Amniotic stem cell (primary cell): ENCODE measurements at regions not wholly inside any gene's neighbourhood (a gene's known extent, or its start where the extent isn't known, plus 50 kb on each side); places are given as distances from the start of the nearest gene placed in this dataset.
"Not testable (repeated sequence)": the region's sequence is repeated elsewhere in the genome, so short reads cannot be mapped to it uniquely, and the experiment has no call there.

Experiments used
- DNase-seq: peaks from one replicate; lab custom pipeline; 2025; lab: John Stamatoyannopoulos, UW

DNA sequence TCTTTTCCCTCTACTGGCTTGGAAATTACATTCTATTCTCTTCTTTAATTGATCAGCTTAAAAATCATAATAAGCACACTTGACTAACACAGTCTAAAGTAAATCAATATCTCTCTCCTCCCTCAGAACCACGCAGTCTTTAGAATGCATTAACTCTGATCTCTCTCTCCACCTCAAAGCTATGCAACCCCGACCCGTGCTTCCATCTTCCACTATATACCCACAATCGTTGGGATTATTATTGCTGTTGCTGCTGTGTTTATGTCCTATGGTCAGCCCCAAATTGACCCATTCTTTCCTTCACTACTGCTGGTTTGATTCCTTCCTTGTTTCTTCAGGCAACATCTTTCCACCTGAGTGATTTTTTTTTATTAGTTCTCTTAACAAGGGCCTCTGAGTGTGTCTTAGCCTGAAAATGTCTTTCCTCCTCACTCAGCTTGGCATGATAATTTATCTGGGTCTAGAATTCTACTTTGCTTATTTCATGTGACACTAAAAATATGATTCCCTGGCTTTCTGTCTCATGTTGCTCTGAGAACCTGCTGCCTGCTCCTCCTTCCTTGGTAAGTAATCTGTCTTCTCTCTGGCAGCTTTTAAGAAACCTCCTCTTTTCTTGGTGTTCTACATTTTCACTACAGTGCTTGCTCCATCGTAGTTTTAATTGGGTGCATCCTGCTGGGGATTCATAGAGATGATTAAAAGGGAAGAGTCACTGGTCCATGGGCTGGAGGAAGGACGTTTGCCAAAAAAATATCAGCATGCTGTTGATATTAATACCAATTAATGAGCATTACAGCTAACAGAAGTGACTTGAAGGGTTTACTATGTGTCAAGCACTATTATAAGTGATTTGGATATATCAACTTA lies 472.2 kb downstream of the MATN1 start:
- DNase-seq, result no peak

DNA sequence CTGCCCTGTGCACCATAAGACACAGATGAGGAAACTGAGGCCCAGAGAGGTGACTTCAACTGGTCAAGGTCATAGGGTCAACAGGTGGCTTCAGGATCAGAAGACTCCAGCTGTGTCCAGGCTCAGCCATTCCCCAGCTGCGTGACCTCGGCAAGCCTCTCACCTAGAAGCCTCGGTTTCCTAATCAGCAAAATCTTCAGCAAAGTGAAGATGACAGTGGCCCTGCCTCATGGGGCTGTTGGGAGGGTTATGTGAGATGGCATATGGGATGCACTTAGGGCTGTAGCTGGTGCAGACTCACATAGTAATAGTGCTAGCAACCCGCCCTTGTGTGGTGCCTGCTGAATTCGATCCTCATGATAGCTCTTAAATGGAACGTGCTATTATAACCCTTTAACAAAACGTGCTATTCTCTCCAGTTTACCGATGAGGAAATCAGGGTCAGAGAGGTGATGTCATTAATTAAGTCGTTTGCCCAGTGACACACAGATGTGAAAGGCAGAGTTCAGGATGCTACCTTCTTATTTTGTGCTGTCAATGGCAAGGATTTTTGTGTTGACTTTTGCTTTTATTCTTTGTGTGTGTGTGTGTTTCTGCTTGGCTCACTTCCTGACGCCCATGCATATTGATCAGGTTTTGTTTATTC lies 472.9 kb downstream of the MATN1 start:
- DNase-seq, result no peak

GRCh38 chr1:30249446-30250337 lies 473.7 kb downstream of the MATN1 start:
- DNase-seq, result no peak

DNA sequence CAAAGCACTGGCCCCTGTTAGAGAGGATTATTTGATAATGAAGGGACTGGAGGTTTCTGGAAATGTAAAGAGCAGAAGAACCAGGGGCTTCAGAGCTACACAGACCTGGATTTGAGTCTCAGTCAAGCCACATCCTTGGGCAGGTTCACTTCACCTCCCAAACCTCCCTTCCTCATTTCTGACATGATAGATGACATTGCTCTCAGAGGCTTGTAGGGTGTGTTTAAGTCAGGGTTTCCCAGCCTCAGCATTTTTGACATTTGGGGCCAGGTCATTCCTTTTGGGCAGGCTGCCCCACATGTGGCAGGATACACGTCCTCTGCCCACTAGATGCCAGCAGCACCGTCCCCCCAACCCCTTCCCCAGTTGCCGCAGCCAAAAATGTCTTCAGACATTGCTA lies 474.6 kb downstream of the MATN1 start:
- no peak for DNase-seq

DNA sequence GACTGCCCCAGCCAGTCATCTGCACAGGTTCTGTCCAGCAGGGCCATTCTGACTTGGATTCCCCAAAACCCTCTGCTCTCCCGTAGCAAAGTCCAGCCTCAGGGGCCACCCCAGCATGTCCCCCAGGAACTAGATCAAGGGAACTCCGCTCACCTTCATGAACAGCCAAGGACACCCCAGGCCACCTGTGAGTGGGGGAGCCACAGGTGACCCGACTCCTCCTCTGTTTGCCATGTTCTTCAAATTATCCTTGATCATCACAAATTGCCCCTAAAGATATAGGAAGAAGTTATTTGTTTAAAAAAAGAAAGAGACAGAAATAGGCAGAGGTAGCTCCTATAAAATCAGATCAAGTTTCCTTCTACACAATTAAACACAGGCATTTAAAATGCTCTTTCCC lies 475.0 kb downstream of the MATN1 start:
- no peak for DNase-seq

DNA sequence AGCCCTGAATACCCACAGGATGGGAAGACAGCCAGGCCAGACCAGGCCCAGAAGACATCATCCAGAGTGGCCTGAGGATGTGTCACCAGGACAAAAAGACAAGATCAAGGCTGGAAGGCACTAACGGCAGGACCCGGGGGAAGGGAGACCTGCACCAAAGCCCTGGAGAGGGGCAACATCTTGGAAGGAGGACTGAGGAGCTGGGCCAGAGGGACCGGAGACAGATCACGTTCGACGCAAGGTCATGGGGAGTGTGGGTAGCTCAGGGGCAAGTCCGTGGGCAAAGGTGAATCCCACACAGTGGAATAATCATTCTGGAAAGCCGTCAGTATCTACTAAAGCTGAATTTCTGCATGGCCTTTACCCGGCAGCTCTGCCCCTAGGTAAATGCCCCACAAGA lies 478.6 kb downstream of the MATN1 start:
- DNase-seq, result no peak

DNA sequence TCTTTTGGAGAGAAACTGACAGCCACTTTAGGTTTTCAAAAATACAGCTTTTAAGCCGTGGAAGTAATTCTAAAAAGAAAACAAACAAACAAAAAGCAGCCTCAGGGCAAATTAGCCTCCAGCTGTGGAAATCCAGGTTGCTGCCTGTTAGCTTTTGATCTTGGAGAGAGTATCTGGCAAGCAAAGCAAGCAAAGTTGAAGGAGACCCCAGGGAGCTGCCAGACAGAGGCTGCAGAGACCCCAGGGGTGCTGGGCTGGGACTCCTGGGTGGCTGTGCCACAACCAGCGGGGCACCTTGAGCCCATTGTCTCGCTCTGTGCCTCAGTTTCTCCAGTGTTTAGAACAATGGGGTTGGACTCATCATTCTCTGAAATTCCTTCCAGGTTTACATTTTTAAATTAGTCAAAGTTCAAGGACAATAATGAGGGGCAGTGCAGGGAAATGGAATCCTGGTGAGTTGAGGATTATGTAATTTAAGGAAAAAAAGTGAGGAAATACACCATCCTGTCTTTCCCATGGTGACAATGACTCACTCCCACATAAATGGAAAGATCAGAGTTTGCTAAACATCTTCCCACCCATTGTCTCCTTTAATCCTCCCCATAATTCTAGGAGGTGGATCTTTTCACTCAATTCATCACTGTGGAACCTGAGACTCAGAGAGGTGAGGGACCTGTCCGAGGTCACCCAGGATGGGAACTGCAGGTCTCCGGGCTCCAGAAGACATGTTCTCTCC lies 480.5 kb downstream of the MATN1 start:
- DNase-seq, result no peak

GRCh38 chr1:30242168-30242567 lies 481.2 kb downstream of the MATN1 start:
- no peak for DNase-seq

GRCh38 chr1:30241681-30242080 lies 481.7 kb downstream of the MATN1 start:
- DNase-seq, result no peak

- DNase-seq, result no peak
These were observed 489.3 kb downstream of the MATN1 start for GRCh38 chr1:30234091-30234490.

- DNase-seq, result no peak
These were observed 491.0 kb downstream of the MATN1 start for GRCh38 chr1:30232288-30232899.

- DNase-seq, result no peak
These were observed 493.4 kb downstream of the MATN1 start for GRCh38 chr1:30229960-30230359.

GRCh38 chr1:30229557-30229956 lies 493.8 kb downstream of the MATN1 start:
- DNase-seq, result no peak

DNA sequence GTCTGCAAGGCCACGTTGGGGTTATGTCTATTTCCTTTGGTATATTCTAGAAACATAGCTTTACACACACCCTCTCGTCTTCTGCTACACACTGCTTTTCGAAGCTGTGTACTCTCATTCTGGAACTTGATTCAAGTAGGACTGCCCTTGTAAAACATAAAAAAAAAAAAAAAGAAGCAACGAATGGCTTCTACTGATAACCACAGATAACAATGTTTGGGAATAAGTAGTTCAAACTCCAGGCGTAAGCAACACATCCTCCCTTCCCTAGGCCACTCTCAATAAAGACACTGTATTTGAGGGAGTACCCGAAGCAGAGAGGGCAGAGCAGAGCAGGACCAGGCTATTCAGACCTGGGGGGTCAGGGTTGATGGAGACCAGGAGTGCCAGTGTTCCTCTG lies 496.7 kb downstream of the MATN1 start:
- no peak for DNase-seq

- no peak for DNase-seq
These were observed 498.0 kb downstream of the MATN1 start for GRCh38 chr1:30225357-30225756.

DNA sequence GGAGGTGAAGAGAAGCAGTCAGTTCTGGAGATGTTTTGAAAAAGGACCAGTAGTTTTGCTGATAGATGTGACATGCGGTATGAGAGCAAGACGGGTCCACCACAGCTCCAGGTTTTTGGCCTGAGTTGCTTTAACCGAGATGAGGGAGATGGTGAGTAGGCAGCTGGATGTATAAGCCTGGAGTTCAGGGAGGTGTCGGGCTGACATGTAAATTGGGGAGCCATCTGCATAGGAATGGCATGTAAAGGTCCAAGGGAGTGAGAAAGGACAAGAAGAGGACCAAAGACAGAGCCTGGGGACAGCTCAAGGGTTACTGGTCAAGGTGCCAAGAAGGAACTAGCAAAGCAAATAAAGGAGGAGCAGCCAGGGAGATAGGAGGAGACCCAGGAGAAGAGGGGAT lies 503.7 kb downstream of the MATN1 start:
- no peak for DNase-seq

DNA sequence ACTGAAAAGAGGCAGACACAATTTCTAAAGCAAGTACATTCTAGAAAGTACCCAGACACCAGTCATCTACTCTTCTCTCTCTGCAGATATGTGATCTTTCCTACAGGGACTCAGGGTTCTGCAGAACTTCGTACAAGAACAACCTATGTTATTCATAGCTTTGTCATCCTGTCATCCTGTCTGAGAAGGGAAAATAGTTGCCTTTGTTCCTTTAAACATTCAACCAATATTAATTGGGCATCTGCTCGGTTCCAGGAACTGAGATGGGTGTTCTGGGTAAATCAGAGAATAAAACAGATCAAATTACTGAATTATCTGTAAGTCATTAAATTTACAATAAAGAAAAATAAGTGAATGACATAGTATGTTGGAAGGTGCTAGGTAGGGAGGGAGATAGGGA lies 504.9 kb downstream of the MATN1 start:
- DNase-seq, result no peak

DNA sequence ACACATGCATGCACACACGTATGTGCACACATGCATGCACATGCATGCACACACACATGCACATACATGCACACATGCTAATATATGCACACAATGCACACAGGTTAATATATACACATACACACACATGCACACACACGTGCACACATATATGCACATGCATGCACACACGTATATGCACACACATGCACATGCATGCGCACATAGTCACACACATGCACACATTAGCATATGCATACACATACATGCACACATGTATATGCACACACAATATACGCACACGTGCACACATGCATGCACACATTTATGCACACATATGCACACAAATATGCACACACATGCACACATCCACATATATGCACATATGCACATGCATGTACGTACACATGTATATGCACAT lies 506.8 kb downstream of the MATN1 start:
- no peak for DNase-seq

DNA sequence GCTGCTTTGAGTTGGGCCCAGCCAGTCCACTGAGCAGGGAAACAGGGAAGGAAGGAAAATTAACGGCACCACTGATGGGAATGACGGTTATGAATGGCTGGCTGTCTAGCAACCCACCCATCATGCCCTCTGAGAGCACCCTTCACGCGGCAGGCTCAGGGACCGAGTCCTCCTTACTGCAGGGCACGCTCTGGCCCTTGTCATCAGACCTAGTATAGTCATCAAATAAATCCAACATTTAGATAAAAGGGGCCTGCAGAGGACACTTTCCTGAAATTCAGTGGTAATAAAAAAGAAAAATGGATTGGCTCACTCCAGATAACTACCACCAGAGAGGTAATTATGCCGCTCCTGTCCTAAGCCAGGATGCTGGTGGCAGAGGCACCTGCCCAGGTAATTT lies 509.4 kb downstream of the MATN1 start:
- DNase-seq, result no peak

DNA sequence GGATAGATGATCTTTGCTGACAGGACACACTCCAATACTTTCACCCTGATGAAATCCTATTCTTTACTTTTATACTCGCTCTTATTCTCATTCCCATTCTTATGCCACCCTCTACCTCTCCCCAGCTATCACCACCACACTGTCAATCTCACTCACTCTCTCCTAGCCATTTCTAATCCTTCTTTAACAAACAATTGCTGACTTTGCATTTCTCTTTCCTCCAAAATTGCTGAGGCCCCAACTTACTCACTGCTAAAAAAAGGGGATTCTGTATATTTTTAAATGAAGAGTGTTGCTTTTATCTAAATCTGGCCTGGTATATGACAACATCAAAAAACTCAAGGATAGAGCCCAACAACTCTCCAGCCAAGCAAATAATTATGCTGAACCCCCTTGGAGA lies 515.4 kb downstream of the MATN1 start:
- not testable (repeated sequence) for DNase-seq

DNA sequence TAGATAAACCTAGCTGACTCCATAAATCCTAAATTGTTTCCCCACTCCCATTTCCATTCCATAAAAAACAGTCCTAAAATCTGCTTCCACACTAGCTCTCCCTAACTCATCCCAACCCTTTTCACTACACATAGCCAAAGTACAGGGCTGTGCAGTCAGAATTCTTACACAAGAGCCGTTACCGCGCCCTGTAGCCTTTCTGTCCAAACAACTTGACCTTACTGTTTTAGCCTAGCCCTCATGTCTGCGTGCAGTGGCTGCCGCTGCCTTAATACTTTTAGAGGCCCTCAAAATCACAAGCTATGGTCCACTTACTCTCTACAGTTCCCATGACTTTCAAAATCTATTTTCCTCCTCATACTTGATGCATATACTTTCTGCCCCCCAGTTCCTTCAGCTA lies 516.8 kb downstream of the MATN1 start:
- DNase-seq, result not testable (repeated sequence)
